ENCODE measurements at regions not wholly inside any gene's neighbourhood (a gene's known extent, or its start where the extent isn't known, plus 50 kb on each side); places are given as distances from the start of the nearest gene placed in this dataset.

- H3K9me3 ChIP-seq = no peaks in the 10 kb centered on the region
- no peak for TF ChIP-seq CTCF (IDR thresholded peaks at IDR 0.05)
- no peaks in the 10 kb centered on the region for H3K36me3 ChIP-seq
- no peaks in the 10 kb centered on the region for H3K4me1 ChIP-seq
- H3K27ac ChIP-seq = no peak overlapping the region
- no peak overlapping the region for H3K4me3 ChIP-seq
- no peaks in the 10 kb centered on the region for H3K27me3 ChIP-seq
- no peak for DNase-seq (ENCODE audit: low spot score)
These were observed 65.1 kb upstream of the UBAC2 start for GRCh38 chr13:99135591-99135990.

DNA sequence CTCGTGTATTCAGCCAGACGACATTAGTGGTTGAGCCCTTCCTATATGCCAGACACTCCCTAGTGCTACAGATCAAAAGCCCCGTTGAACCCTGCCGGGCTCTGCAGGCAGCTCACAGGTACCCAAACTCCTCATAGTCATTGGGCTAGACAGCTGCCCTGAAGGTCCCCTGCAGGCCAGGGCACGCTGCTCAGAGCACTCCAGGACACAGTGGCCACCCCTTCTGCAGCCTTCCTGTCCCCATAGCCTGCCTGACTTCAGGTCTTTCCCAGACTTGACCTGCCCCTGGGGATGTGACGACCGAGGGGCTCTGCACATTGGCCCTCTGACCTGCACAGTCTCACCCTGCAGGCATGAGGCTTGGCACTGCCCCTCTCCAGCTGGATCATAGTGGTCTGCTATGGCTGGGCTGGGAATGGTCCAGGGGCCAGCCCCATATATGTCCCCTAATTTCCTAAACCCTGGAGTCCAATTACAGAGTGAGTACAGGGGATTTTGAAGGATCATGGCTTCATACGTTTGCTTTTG, 64.2 kb upstream of the UBAC2 start:
- Histone ChIP-seq H3K9me3 (peaks cover 0 to 4% of the 10 kb centered on the region in 2 donors), H3K4me3 (no peak overlapping the region), H3K27me3 (no peaks in the 10 kb centered on the region), H3K27ac (no peak overlapping the region), H3K4me1 (no peaks in the 10 kb centered on the region), H3K36me3 (no peaks in the 10 kb centered on the region)
- no peak for TF ChIP-seq CTCF (IDR thresholded peaks at IDR 0.05)
- no peak for DNase-seq (ENCODE audit: low spot score)

- Histone ChIP-seq H3K27me3 (no peaks in the 10 kb centered on the region), H3K9me3 (peaks cover 0 to 4% of the 10 kb centered on the region in 2 donors), H3K4me1 (no peaks in the 10 kb centered on the region), H3K36me3 (no peaks in the 10 kb centered on the region), H3K4me3 (no peak overlapping the region), H3K27ac (no peak overlapping the region)
- no peak for DNase-seq (ENCODE audit: low spot score)
- no peak for TF ChIP-seq CTCF (IDR thresholded peaks at IDR 0.05)
These were observed 59.8 kb upstream of the UBAC2 start for GRCh38 chr13:99140831-99141230.

- Histone ChIP-seq H3K4me3 (no peak overlapping the region), H3K36me3 (no peaks in the 10 kb centered on the region), H3K27me3 (no peaks in the 10 kb centered on the region), H3K4me1 (no peaks in the 10 kb centered on the region), H3K9me3 (peaks cover 0 to 4% of the 10 kb centered on the region in 2 donors), H3K27ac (no peak overlapping the region)
- no peak for TF ChIP-seq CTCF (IDR thresholded peaks at IDR 0.05)
- DNase-seq (ENCODE audit: low spot score) = no peak
These were observed 56.8 kb upstream of the UBAC2 start for GRCh38 chr13:99143904-99144303.

DNA sequence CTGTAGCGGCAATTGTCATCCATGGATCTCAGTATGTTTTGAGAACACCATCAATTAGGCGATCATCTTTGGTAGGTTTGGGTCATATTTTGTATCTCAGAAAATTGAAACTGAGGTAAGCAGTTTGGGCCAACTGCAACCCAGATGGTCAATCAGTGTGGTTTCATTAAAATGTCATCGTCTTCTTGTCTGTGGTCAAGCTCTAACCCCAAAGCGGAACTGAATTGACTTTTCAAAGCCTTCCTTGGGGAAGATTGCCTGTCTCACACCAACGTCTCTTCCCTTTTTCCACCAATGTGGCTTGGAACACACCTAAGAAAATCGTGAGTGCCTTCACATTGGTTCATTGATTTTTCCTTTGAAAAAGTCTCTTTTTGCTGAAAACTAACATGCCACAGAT, 56.3 kb upstream of the UBAC2 start:
- Histone ChIP-seq H3K9me3 (peaks cover 0 to 4% of the 10 kb centered on the region in 2 donors), H3K36me3 (no peaks in the 10 kb centered on the region)
- no peak for TF ChIP-seq CTCF (IDR thresholded peaks at IDR 0.05)

DNA sequence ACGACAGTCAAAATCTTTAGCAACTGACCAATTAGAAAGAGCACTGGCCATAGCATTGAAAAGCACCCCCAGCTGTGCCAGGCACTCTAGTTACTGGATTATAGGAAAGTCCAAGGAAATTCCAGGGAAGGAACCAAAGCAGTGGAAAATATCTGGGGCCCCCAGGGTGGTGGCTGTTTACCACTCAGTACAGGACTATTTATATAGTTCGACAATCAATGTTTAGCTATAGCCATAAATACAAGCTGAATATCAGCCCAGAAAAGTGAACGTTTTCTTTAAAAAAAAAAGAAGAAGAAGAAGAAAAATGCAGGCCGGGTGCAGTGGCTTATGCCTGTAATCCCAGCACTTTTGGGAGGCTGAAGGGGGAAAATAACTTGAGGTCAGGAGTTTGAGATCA, 55.2 kb upstream of the UBAC2 start:
- Histone ChIP-seq H3K27ac (no peak overlapping the region), H3K36me3 (no peaks in the 10 kb centered on the region), H3K9me3 (peaks cover 0 to 4% of the 10 kb centered on the region in 2 donors), H3K27me3 (no peaks in the 10 kb centered on the region), H3K4me1 (no peaks in the 10 kb centered on the region), H3K4me3 (no peak overlapping the region)
- TF ChIP-seq CTCF (IDR thresholded peaks at IDR 0.05) = no peak
- no peak for DNase-seq (ENCODE audit: low spot score)

More for the DNA sequence above, 56.3 kb upstream of the UBAC2 start:
- Histone ChIP-seq H3K4me1 (no peaks in the 10 kb centered on the region), H3K4me3 (no peak overlapping the region), H3K27me3 (no peaks in the 10 kb centered on the region), H3K27ac (no peak overlapping the region)
- DNase-seq (ENCODE audit: low spot score) = no peak

Data from right atrium auricular region (tissue), 2 donors.